Iris pigment epithelial cell (primary cell): ENCODE measurements at regions not wholly inside any gene's neighbourhood (a gene's known extent, or its start where the extent isn't known, plus 50 kb on each side); places are given as distances from the start of the nearest gene placed in this dataset.

Experiments used
- DNase-seq: peaks from one replicate; pipeline ENCODE4 v3.0.0-alpha.2; 2011; ENCODE audit warnings: low read depth

DNA sequence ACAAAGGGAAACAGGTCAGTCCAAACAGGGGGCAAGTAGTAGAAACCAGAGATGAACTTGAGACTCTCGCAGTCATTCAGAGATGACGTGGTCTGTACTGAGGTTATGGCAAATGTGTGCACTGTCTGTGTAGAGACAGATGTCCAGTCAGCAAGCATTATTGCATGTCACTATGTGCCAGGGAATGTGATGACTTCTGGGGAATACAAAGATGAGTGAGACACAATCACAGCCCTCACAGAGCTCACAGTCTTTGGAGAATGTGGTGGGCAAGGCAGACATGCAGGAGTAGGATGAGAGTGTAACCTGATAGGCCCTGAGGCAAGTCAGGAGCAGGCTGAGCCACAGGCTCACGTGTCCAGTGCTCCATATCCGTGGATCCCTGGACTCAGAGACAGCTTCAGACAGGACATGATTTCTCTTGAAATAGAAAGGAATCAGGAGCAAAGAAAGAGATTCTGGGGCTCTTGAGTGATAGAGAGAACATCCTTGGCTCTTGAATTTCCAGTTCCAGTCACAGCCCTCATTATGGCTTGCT, 550.7 kb downstream of the ETS1 start:
- DNase-seq, result no peak

- no peak for DNase-seq
These were observed 551.4 kb downstream of the ETS1 start for GRCh38 chr11:128036006-128036405.

DNA sequence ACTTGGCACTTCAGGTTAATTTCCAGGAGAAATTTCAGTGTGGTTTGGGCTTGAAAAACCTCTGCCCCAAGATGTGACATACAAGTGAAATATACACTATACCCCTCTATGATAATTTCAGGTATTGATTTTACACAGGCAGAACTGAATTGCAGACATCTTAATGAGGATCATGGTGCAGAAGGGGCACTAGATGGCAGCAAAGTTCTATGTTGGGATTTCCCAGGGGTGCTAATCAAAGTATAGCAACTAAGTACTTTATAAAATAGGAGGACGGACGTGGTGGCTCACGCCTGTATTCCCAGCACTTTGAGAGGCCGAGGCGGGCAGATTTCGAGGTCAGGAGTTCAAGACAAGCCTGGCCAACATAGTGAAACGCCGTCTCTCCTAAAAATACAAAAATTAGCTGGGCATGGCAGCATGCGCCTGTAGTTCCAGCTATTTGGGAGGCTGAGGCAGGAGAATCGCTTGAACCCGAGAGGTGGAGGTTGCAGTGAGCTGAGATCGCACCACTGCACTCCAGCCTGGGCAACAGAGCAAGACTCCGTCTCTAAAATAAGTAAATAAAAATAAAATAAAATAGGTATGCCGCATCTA, 555.7 kb downstream of the ETS1 start:
- peak; percentile 80 for DNase-seq

- peak; percentile 51 for DNase-seq
These were observed 558.1 kb downstream of the ETS1 start for GRCh38 chr11:128029219-128029722.

DNA sequence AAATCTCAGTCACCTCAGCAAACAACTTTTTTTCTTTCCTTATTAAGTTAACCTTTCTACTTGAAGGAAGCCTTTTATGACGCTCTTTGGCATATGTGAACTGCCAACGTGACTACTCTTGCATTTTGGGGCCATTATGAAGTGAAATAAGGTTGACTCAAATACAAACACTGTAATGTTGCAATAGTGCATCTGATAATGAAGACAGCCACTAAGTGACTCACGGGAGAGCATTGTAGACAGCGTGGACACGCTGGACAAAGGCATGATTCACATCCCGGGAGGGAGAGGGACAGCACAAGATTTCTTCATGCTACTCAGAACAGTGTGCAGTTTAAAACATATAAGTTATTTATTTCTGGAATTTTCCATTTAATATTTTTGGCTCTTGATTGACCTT, 560.8 kb downstream of the ETS1 start:
- peak; percentile 99 for DNase-seq

GRCh38 chr11:128022761-128023160, 564.6 kb downstream of the ETS1 start:
- DNase-seq, result no peak

GRCh38 chr11:128022007-128022368, 565.4 kb downstream of the ETS1 start:
- peak; percentile 74 for DNase-seq

DNA sequence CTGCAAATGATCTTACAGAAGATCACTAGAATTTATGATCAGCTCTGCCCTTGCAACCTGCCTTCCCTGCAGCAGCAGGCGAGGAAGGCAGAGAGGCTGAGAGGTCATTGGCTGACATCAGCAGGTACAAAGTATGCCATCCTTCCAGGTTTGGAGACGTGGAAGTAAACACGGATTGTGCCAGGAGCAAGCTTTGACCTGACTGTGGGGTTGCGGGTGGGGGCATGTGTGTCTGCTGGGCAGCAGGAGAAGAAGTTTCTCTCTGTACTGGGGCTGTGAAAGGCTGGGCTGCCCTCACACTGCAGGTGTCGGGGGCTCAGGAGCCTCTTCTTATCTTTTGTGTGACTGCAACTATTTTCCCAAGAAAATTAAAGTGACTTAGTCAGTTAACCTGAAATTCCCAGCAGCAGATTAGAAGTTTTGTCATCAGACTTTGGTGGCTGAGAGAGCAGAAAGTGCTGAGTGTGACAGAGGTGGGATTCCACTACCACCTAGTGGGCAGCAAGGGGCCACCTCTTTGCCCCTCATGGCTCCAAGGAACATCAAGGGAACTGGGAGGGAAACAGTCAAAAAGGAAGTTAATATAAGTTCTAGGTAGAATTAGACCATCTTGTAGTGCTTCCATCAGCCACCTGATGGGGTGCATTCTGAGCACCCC, 565.9 kb downstream of the ETS1 start:
- no peak for DNase-seq

DNA sequence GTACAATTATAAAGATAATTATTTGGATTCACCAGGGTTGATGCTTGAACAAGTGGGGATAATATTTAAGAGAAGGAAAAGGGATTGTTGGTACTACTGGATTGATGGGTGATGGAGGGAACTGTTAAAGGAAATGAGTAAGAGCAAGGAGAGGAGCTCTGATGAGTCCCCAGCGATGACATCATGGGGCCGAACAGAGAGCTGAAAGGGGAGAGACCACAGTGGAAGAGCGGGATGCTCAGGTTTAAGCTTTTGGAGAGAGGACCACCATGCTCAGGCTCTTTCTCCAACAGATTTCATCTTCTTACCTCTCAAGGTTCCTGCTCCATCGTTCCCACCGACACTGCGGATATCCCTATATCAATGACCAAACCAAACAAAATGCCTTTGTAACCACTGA, 568.7 kb downstream of the ETS1 start:
- no peak for DNase-seq

DNA sequence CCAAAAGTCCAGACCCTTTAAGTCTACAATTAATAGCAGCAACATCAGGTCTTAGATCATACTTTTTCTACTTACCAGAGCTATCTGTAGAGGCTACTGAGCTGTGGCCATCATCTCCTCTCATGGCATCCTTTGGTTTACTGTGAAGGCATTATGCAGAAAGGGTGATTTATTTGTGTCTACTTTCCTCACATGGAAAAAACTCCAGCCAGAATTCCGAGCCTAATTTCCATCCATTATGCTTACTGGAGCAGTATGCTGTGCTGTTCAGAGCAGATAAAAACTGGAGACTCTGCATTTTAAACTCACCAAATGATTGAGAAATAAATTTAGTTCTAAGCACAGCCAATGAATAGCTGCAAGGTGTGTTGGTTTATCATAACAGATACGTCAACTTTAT, 581.8 kb downstream of the ETS1 start:
- no peak for DNase-seq

GRCh38 chr11:127998421-127998820, 588.9 kb downstream of the ETS1 start:
- DNase-seq, result no peak

- no peak for DNase-seq
These were observed 589.8 kb downstream of the ETS1 start for GRCh38 chr11:127997594-127997993.

- peak; percentile 19 for DNase-seq
These were observed 590.5 kb downstream of the ETS1 start for GRCh38 chr11:127996825-127997224.

GRCh38 chr11:127995921-127996320, 591.4 kb downstream of the ETS1 start:
- no peak for DNase-seq

GRCh38 chr11:127994736-127995135, 592.6 kb downstream of the ETS1 start:
- peak; percentile 62 for DNase-seq

- DNase-seq, result no peak
These were observed 593.6 kb downstream of the ETS1 start for GRCh38 chr11:127993788-127994187.

GRCh38 chr11:127993281-127993680, 594.1 kb downstream of the ETS1 start:
- no peak for DNase-seq

DNA sequence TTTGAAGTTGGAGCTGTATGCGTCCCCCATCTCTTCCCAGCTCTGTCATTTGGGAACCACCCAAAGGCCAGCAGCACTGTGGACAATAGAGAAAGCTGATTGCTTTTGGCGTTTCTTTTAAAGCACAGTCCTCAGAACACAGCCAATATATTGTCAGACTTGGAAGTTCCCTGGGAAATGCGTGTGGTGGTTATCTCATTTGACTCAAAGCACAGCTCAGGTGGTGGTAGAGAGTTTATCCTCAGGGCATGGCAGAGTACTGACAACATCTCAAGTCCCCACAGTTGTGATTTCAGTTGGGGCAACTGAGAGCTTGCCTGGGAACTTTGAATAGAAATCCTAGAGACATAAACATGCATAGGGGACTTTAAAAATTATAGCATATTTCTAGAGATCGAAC, 601.3 kb downstream of the ETS1 start:
- no peak for DNase-seq

DNA sequence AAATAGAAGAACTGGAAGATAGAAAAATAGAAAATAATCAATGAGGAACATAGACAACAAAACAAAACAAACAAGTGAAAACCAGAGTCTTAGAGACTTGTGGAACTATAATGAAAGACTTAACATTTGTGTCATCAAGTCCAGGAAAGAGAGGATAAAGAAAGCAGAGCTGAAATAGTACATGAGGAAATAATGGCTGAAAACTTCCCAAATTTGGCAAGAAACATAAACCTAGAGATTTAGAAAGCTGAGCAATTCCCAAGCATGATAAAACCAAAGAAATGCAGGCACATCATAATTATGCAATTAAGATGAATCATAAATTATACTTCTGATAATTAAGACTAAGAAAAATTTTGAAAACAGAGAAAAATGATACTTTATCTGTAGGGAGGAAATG, 614.5 kb downstream of the ETS1 start:
- no peak for DNase-seq

DNA sequence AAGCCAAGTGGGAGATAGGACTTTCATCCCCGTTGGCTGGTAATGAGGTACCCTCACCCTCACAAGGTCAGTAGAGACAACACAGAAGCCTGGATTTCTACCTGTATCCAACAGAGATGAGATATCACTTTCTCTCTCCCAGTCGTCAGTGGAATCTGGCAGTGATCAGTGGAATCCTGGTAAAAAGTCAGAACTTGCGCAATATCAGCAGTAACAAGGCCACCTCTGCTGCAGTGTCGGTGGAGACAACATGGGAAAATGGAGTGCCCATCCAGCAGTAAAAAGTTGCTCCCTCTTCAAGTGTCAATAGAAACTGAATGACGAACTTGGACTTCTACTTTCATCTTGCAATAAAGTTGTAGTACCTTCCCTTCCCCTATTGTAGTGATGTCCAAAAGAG, 615.9 kb downstream of the ETS1 start:
- no peak for DNase-seq

DNA sequence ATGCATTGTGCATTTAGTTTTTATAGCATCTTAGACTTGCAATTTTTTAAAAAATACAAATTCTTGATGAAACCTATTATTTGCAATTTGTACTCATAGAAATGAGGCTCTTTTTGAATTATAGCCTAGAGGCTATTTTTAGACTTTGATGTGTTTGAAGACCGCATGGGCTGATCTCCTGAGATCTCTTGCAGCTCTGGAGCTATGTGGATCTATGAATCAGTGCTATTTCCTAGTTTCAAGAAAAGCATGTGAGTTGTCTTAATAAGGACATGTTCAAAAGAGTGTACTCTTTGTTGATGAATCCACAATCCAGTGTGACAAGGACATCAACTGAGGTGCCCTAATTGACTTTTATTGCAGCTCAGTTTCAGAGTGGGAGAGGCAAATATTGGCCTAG, 620.5 kb downstream of the ETS1 start:
- no peak for DNase-seq

DNA sequence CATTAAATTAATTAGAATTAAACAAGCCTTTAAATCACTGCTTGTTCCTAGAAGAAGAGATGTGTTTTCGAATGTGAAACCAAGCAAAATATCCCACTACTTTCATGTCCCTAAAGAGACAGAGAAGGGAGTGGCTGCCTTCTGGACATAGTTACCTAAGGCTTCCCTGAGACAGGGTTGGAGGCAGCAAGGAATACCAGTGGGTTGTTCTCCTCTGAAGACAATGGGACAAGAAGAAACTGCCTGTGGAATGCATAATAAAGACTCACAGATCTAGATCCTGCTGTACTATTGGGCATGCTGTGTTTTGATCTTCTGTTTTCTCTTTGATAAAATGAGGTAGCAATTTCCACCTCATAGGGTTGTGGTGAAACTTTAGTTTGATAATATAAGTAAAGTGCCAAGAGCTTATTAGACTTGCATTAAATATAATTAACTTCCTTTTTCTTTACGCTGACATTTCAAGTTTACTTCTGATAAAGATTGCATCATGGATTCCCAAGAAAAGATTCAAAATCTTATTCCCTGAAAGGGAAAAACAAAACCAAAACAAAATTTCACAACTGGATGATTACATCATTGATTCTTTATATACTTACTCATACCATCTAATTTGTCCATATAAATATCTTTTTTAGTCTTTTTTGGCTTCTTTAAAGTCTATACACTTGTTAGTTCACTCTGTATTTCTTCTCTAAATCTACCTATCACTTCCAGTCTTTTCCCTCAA, 621.3 kb downstream of the ETS1 start:
- DNase-seq, result peak; percentile 12

DNA sequence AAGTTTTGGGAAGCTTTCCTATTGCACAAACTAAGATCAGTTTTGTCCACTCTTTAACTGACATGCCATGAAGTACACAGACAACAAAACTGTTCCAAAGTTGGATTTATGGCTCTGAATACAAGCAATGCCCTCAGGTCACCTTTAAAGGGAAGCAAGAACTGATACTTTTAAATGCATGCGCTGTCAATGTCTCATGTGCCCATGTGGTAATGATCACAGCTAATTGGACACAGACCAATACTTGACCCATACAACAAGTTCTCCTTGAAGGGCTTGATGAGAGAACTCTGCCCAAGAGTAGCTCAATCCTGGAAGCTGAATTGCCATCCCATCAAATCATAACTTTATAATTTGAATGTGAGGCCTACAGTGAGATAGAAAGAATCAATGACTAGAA, 624.9 kb downstream of the ETS1 start:
- DNase-seq, result no peak
